ENCODE measurements at regions not wholly inside any gene's neighbourhood (a gene's known extent, or its start where the extent isn't known, plus 50 kb on each side); places are given as distances from the start of the nearest gene placed in this dataset.

- Histone ChIP-seq H3K9ac (no peak overlapping the region), H3K9me3 (ENCODE audit: low read depth) (no peaks in the 10 kb centered on the region), H4K20me1 (ENCODE audit: low read depth) (no peaks in the 10 kb centered on the region), H3K27me3 (no peaks in the 10 kb centered on the region), H3K27ac (no peak overlapping the region), H3K4me2 (no peak overlapping the region), H2AFZ (replicated peaks) (no peak overlapping the region), H3F3A (ENCODE audit: low read depth) (no peaks in the 10 kb centered on the region), H3K36me3 (no peaks in the 10 kb centered on the region), H3K4me3 (no peak overlapping the region), H3K4me1 (no peaks in the 10 kb centered on the region), H3K79me2 (ENCODE audit: low read depth) (no peaks in the 10 kb centered on the region)
- Mint-ChIP-seq H3K27ac (no peak overlapping the region), H3K9me3 (no peaks in the 10 kb centered on the region), H3K4me1 (peaks cover 3% of the 10 kb centered on the region), H3K27me3 (ENCODE audit: insufficient read depth, low read depth) (no peaks in the 10 kb centered on the region), H3K4me3 (no peak overlapping the region), H3K36me3 (no peaks in the 10 kb centered on the region)
- TF ChIP-seq, protein P1, sequence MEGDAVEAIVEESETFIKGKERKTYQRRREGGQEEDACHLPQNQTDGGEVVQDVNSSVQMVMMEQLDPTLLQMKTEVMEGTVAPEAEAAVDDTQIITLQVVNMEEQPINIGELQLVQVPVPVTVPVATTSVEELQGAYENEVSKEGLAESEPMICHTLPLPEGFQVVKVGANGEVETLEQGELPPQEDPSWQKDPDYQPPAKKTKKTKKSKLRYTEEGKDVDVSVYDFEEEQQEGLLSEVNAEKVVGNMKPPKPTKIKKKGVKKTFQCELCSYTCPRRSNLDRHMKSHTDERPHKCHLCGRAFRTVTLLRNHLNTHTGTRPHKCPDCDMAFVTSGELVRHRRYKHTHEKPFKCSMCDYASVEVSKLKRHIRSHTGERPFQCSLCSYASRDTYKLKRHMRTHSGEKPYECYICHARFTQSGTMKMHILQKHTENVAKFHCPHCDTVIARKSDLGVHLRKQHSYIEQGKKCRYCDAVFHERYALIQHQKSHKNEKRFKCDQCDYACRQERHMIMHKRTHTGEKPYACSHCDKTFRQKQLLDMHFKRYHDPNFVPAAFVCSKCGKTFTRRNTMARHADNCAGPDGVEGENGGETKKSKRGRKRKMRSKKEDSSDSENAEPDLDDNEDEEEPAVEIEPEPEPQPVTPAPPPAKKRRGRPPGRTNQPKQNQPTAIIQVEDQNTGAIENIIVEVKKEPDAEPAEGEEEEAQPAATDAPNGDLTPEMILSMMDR (IDR thresholded peaks at IDR 0.05), result no peak
- TF ChIP-seq EZH2phosphoT487 (IDR thresholded peaks at IDR 0.05) (no peak), EZH2 (IDR thresholded peaks at IDR 0.05) (no peak)
- DNase-seq (ENCODE audit: low spot score), result no peak
These were observed 51.7 kb downstream of the UBE2NL start for GRCh38 chrX:143935601-143936000.

DNA sequence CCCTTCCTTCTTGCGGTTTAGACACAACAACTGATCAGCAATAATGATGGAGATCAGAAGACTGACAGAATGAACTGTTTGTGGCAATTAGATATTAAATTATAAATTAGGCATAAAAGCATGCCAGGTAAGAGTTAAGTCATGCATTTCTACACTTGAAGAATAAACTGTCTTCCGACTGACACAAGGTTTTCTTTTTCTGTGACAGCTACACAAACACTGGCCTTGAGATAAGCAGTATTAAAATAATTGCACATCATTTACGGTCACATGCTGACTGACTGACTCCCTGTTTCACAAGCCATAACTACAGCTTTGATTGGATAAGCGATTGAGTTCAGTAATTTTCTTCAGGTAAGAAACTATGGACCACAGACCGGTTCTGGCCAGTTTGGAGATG lies 56.2 kb downstream of the UBE2NL start:
- Mint-ChIP-seq H3K27me3 (ENCODE audit: insufficient read depth, low read depth) (no peaks in the 10 kb centered on the region), H3K36me3 (no peaks in the 10 kb centered on the region), H3K27ac (no peak overlapping the region), H3K4me1 (no peaks in the 10 kb centered on the region), H3K4me3 (no peak overlapping the region), H3K9me3 (no peaks in the 10 kb centered on the region)
- Histone ChIP-seq H3K4me1 (no peaks in the 10 kb centered on the region), H3K79me2 (ENCODE audit: low read depth) (no peaks in the 10 kb centered on the region), H3K27ac (no peak overlapping the region), H3K9me3 (ENCODE audit: low read depth) (no peaks in the 10 kb centered on the region), H2AFZ (replicated peaks) (no peak overlapping the region), H3K4me3 (no peak overlapping the region), H3F3A (ENCODE audit: low read depth) (no peaks in the 10 kb centered on the region), H4K20me1 (ENCODE audit: low read depth) (no peaks in the 10 kb centered on the region), H3K36me3 (no peaks in the 10 kb centered on the region), H3K27me3 (no peaks in the 10 kb centered on the region), H3K4me2 (no peak overlapping the region), H3K9ac (no peak overlapping the region)
- no peak for DNase-seq (ENCODE audit: low spot score)
- TF ChIP-seq, protein P1 (IDR thresholded peaks at IDR 0.05), result no peak
- TF ChIP-seq EZH2 (IDR thresholded peaks at IDR 0.05) (no peak), EZH2phosphoT487 (IDR thresholded peaks at IDR 0.05) (no peak)

GRCh38 chrX:143945171-143945570 lies 61.3 kb downstream of the UBE2NL start:
- H3F3A ChIP-seq (ENCODE audit: low read depth), result no peaks in the 10 kb centered on the region
- H3K4me3 ChIP-seq, result no peak overlapping the region
- H3K27me3 Mint-ChIP-seq (ENCODE audit: insufficient read depth, low read depth), result no peaks in the 10 kb centered on the region
- no peaks in the 10 kb centered on the region for H4K20me1 ChIP-seq (ENCODE audit: low read depth)
- H3K4me2 ChIP-seq, result no peak overlapping the region
- H3K9me3 ChIP-seq (ENCODE audit: low read depth), result peaks cover 6% of the 10 kb centered on the region
- no peaks in the 10 kb centered on the region for H3K36me3 ChIP-seq
- no peak overlapping the region for H3K4me3 Mint-ChIP-seq
- no peak overlapping the region for H2AFZ ChIP-seq (replicated peaks)
- peaks cover 9% of the 10 kb centered on the region for H3K9me3 Mint-ChIP-seq
- no peaks in the 10 kb centered on the region for H3K4me1 Mint-ChIP-seq
- H3K27ac Mint-ChIP-seq, result no peak overlapping the region
- TF ChIP-seq EZH2phosphoT487 (IDR thresholded peaks at IDR 0.05) (no peak), EZH2 (IDR thresholded peaks at IDR 0.05) (no peak)
- TF ChIP-seq, protein P1 (IDR thresholded peaks at IDR 0.05), result no peak
- H3K36me3 Mint-ChIP-seq, result no peaks in the 10 kb centered on the region
- no peak for DNase-seq (ENCODE audit: low spot score)
- no peaks in the 10 kb centered on the region for H3K79me2 ChIP-seq (ENCODE audit: low read depth)
- H3K4me1 ChIP-seq, result no peaks in the 10 kb centered on the region
- no peaks in the 10 kb centered on the region for H3K27me3 ChIP-seq
- no peak overlapping the region for H3K27ac ChIP-seq
- no peak overlapping the region for H3K9ac ChIP-seq
